Effector memory CD8-positive, alpha-beta T cell (primary cell): ENCODE measurements at regions not wholly inside any gene's neighbourhood (a gene's known extent, or its start where the extent isn't known, plus 50 kb on each side); places are given as distances from the start of the nearest gene placed in this dataset.

Source experiments
- ATAC-seq: fragments of 150-1000 bp; cut with Tn5 transposase; replicated peaks from 2 replicates; pipeline ENCODE4 v1.10.0; 2021; ENCODE audit warnings: mild to moderate bottlenecking, moderate library complexity
- DNase-seq, 3 experiments: peaks; one replicate each; pipeline ENCODE4 v3.0.0; 2021
- H3K27ac Mint-ChIP-seq, 2 donors: one replicate each; pipeline ENCODE4 v1.8.0; 2022; ENCODE audit warnings: mild to moderate bottlenecking in 2 of 2, mixed read lengths in 2 of 2, moderate library complexity in 2 of 2
- H3K27me3 Mint-ChIP-seq, 2 donors: one replicate each; pipeline ENCODE4 v1.8.0; 2022; ENCODE audit warnings: mixed read lengths in 2 of 2
- H3K36me3 Mint-ChIP-seq: one replicate; pipeline ENCODE4 v1.8.0; 2022; ENCODE audit warnings: mild to moderate bottlenecking, moderate library complexity, mixed read lengths; ENCODE audit not compliant: insufficient read depth
- H3K4me1 Mint-ChIP-seq, 2 donors: one replicate each; pipeline ENCODE4 v1.8.0; 2022; ENCODE audit warnings: low read depth in 2 of 2, mixed read lengths in 2 of 2
- H3K4me3 Mint-ChIP-seq, 2 donors: one replicate each; pipeline ENCODE4 v1.8.0; 2022; ENCODE audit warnings: mild to moderate bottlenecking in 2 of 2, mixed read lengths in 2 of 2, moderate library complexity in 2 of 2
- H3K9me3 Mint-ChIP-seq, 2 donors: one replicate each; pipeline ENCODE4 v1.8.0; 2022; ENCODE audit warnings: mixed read lengths in 2 of 2

GRCh38 chr12:4088451-4088850 is 185.1 kb upstream of the CCND2 start:
- H3K4me3 Mint-ChIP-seq: no peak overlapping the region
- ATAC-seq (no peak), DNase-seq (no peak)
- no peak overlapping the region for H3K27ac Mint-ChIP-seq
- H3K36me3 Mint-ChIP-seq: no peaks in the 10 kb centered on the region
- H3K9me3 Mint-ChIP-seq: no peaks in the 10 kb centered on the region
- no peaks in the 10 kb centered on the region for H3K4me1 Mint-ChIP-seq
- peaks cover 16 to 25% of the 10 kb centered on the region in 2 donors for H3K27me3 Mint-ChIP-seq

DNA sequence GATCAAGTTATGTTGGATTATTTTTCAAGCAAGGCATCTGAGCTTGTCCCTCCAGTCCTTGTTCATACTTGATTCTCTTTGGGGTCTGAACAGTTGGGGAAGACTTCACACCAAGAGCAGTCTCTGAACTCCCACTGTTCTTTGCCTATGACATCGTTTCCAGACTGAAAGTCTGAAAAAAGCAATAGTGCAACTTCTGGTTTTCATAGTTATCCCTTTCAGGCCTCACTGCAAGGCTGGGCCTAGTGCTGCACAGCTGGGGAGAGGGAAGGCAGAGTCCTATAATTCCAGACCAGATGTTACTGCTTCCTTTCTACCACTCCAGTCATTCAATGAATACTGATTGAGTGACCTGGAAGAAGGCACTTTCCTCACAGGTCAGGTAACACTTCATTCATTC is 187.1 kb upstream of the CCND2 start:
- Mint-ChIP-seq H3K4me1 (no peaks in the 10 kb centered on the region), H3K4me3 (no peak overlapping the region), H3K36me3 (no peaks in the 10 kb centered on the region), H3K27ac (no peak overlapping the region), H3K9me3 (no peaks in the 10 kb centered on the region), H3K27me3 (peaks cover 16 to 30% of the 10 kb centered on the region in 2 donors)
- ATAC-seq (no peak), DNase-seq (no peak)

GRCh38 chr12:4084573-4084972 is 189.0 kb upstream of the CCND2 start:
- no peak overlapping the region for H3K4me3 Mint-ChIP-seq
- no peak for ATAC-seq
- peaks cover 11 to 29% of the 10 kb centered on the region in 2 donors for H3K27me3 Mint-ChIP-seq
- H3K4me1 Mint-ChIP-seq: no peaks in the 10 kb centered on the region
- DNase-seq: no peak
- no peak overlapping the region for H3K27ac Mint-ChIP-seq
- H3K9me3 Mint-ChIP-seq: no peaks in the 10 kb centered on the region
- no peaks in the 10 kb centered on the region for H3K36me3 Mint-ChIP-seq

DNA sequence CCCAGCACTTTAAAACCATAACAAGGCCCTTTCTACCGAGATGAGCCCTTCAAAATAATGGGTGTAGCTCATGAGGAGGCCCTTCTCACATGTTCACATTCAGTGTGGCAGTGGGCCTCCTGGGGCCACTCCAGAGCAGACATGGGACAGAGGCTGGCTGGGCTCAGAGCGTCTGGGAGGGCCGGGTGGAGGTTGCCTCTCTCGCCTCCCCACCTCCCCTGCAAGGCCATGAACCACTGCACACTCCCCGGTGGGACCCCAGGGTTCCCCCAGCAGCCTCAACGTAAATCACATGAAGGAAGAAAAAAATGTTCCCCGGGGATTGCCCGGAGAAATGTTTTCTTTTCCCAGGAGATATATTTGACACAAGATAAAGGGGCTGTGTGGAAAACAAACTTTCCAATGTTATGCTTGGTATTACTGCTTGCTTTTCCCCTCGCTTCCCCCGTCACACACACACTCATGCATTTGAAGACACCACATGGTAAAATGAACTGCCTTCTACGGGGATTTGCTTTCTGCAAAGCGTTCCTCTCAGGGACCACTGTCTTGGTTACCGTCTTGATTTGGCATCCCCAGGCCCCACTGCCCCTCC is 190.7 kb upstream of the CCND2 start:
- H3K27me3 Mint-ChIP-seq: peaks cover 14 to 45% of the 10 kb centered on the region in 2 donors
- H3K9me3 Mint-ChIP-seq: no peaks in the 10 kb centered on the region
- no peaks in the 10 kb centered on the region for H3K36me3 Mint-ChIP-seq
- H3K4me3 Mint-ChIP-seq: no peak overlapping the region
- H3K4me1 Mint-ChIP-seq: no peaks in the 10 kb centered on the region
- DNase-seq (no peak), ATAC-seq (no peak)
- H3K27ac Mint-ChIP-seq: no peak overlapping the region

- Mint-ChIP-seq H3K9me3 (no peaks in the 10 kb centered on the region), H3K27me3 (peaks cover 34 to 70% of the 10 kb centered on the region in 2 donors), H3K27ac (no peak overlapping the region), H3K36me3 (no peaks in the 10 kb centered on the region), H3K4me3 (no peak overlapping the region), H3K4me1 (no peaks in the 10 kb centered on the region)
- ATAC-seq: no peak
- no peak for DNase-seq
These were observed 193.3 kb upstream of the CCND2 start for GRCh38 chr12:4080213-4080612.

DNA sequence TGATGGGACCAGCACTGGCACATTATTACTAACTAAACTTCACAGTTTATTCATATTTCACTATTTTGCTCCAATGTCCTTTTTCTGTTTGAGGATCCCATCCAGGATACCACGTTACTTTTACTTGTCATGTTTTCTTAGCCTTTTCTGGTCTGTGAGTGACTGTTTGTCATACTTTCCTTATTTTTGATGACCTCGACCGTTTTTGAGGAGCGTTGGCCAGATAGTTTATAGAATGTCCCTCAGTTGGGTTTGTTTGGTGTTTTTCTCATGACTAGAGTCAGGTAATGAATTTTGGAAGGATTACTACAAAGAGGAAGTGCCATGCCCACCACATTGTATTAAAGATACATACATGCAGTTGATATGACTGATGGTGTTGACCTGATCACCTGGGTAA is 199.4 kb upstream of the CCND2 start:
- DNase-seq: no peak
- H3K27me3 Mint-ChIP-seq: peaks cover 36 to 54% of the 10 kb centered on the region in 2 donors
- H3K4me1 Mint-ChIP-seq: no peaks in the 10 kb centered on the region
- ATAC-seq: no peak
- H3K9me3 Mint-ChIP-seq: no peaks in the 10 kb centered on the region
- no peak overlapping the region for H3K27ac Mint-ChIP-seq
- H3K36me3 Mint-ChIP-seq: no peaks in the 10 kb centered on the region
- no peak overlapping the region for H3K4me3 Mint-ChIP-seq

DNA sequence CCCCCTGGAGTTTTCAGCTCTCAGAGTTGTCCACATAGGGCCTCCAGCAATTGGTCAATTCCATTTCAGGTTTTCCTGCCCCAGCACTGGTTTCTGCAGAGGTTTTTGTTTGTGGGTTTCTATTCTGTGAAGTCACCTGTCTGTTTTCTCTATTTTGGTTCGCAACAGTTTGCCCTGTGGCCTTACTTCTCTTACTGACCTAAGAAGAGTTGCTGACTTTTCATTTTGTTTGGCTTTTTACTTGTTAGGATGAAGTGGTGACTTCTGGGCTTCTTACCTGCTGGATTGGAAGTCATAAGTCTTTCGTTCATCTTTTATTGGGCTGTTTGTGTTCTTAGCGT is 196.4 kb upstream of the PARP11 start:
- no peak for DNase-seq
- Mint-ChIP-seq H3K36me3 (no peaks in the 10 kb centered on the region), H3K4me3 (no peak overlapping the region), H3K9me3 (no peaks in the 10 kb centered on the region), H3K4me1 (peaks cover 0 to 1% of the 10 kb centered on the region in 2 donors), H3K27me3 (peaks cover 13 to 14% of the 10 kb centered on the region in 2 donors), H3K27ac (no peak overlapping the region)
- no peak for ATAC-seq

GRCh38 chr12:4068981-4069669 is 195.9 kb upstream of the PARP11 start:
- ATAC-seq (no peak), DNase-seq (no peak)
- Mint-ChIP-seq H3K9me3 (no peaks in the 10 kb centered on the region), H3K27me3 (peaks cover 8 to 12% of the 10 kb centered on the region in 2 donors), H3K27ac (no peak overlapping the region), H3K4me3 (no peak overlapping the region), H3K36me3 (no peaks in the 10 kb centered on the region), H3K4me1 (peaks cover 0 to 3% of the 10 kb centered on the region in 2 donors)

- DNase-seq (no peak), ATAC-seq (no peak)
- Mint-ChIP-seq H3K27me3 (peaks cover 9 to 16% of the 10 kb centered on the region in 2 donors), H3K4me3 (no peak overlapping the region), H3K36me3 (no peaks in the 10 kb centered on the region), H3K27ac (no peak overlapping the region), H3K9me3 (no peaks in the 10 kb centered on the region), H3K4me1 (peaks cover 0 to 3% of the 10 kb centered on the region in 2 donors)
These were observed 190.8 kb upstream of the PARP11 start for GRCh38 chr12:4064008-4064407.

- Mint-ChIP-seq H3K4me3 (no peak overlapping the region), H3K27me3 (peaks cover 10 to 31% of the 10 kb centered on the region in 2 donors), H3K36me3 (no peaks in the 10 kb centered on the region), H3K27ac (no peak overlapping the region), H3K4me1 (peaks cover 0 to 3% of the 10 kb centered on the region in 2 donors), H3K9me3 (no peaks in the 10 kb centered on the region)
- no peak for DNase-seq
- no peak for ATAC-seq
These were observed 186.8 kb upstream of the PARP11 start for GRCh38 chr12:4059898-4060568.

DNA sequence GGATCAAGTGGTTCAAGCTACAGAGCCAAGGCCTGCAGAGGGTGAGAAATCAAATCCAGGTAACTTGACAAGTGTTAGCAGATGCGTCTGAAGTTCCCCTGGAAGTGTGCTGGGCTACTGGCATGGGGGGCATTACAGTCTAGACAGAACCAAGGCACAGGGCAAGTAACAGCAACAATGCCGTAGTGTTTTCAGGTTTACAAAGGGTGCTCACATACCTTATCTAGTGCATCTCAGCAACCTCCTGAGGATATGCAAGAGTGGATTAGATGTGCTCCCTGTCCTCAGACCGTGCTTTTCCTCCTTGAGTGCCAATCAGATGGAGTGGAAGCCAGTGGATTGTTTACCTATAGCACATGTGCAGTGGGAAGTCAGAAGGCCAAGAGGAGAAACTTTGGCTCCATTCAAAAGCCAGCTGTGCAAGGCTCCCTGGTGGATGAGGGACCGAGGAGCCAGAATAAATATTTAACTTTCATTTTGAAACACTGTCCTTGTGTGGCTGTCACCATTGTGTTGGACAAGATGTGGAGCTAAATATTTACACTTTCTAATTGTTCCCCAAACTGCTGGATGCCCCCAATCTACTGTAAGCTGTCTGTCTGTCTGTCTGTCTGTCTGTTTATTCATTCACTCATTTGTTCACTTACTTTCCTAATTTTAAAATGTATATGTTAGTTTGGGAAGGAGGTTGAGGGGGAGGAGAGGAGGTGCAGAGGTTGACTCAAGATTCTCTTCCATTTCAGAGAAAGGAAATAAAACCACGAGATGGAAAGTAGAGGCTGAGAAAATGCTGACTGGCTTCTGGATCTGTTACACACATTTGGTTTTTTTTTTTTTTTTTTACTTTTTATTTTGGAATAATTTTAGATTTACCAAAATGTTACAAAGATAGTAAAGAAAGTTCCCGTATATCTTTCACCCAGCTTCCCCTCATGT is 184.0 kb upstream of the PARP11 start:
- Mint-ChIP-seq H3K36me3 (no peaks in the 10 kb centered on the region), H3K4me3 (no peak overlapping the region), H3K4me1 (no peaks in the 10 kb centered on the region), H3K27ac (no peak overlapping the region), H3K9me3 (no peaks in the 10 kb centered on the region), H3K27me3 (peaks cover 10 to 23% of the 10 kb centered on the region in 2 donors)
- no peak for ATAC-seq
- DNase-seq: no peak

DNA sequence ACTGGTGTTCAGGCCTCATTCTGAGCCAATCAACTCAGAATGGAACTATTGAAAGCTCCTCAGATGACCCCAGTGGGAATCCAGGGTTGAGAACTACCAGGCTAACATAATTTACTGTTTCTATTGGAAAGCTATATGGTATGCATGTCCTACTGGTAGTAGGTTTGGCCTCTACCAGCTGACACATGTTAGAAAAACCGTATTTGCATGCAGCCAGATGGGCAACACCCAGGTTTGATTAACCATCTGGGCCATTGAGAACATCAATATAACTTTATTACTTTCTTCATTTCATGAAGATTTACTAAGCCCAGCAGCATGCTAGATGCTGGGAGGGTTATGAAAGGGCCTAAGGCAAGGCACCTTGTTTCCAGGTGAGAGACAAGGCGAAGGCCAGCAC is 181.4 kb upstream of the PARP11 start:
- no peak for DNase-seq
- peaks cover 7 to 22% of the 10 kb centered on the region in 2 donors for H3K27me3 Mint-ChIP-seq
- peaks cover 0 to 5% of the 10 kb centered on the region in 2 donors for H3K4me1 Mint-ChIP-seq
- H3K4me3 Mint-ChIP-seq: no peak overlapping the region
- ATAC-seq: no peak
- H3K9me3 Mint-ChIP-seq: no peaks in the 10 kb centered on the region
- no peaks in the 10 kb centered on the region for H3K36me3 Mint-ChIP-seq
- H3K27ac Mint-ChIP-seq: no peak overlapping the region

- no peak for DNase-seq
- H3K36me3 Mint-ChIP-seq: no peaks in the 10 kb centered on the region
- H3K27ac Mint-ChIP-seq: no peak overlapping the region
- H3K4me3 Mint-ChIP-seq: no peak overlapping the region
- H3K9me3 Mint-ChIP-seq: no peaks in the 10 kb centered on the region
- no peak for ATAC-seq
- H3K4me1 Mint-ChIP-seq: peaks cover 0 to 5% of the 10 kb centered on the region in 2 donors
- H3K27me3 Mint-ChIP-seq: peaks cover 0 to 8% of the 10 kb centered on the region in 2 donors
These were observed 179.5 kb upstream of the PARP11 start for GRCh38 chr12:4052691-4053090.
